CD4-positive, alpha-beta T cell treated with Interleukin-15 for 1 hour (primary cell): ENCODE measurements at regions not wholly inside any gene's neighbourhood (a gene's known extent, or its start where the extent isn't known, plus 50 kb on each side); places are given as distances from the start of the nearest gene placed in this dataset.

Source experiments
- DNase-seq: peaks from one replicate; pipeline ENCODE4 v3.0.0-alpha.2; 2020

DNA sequence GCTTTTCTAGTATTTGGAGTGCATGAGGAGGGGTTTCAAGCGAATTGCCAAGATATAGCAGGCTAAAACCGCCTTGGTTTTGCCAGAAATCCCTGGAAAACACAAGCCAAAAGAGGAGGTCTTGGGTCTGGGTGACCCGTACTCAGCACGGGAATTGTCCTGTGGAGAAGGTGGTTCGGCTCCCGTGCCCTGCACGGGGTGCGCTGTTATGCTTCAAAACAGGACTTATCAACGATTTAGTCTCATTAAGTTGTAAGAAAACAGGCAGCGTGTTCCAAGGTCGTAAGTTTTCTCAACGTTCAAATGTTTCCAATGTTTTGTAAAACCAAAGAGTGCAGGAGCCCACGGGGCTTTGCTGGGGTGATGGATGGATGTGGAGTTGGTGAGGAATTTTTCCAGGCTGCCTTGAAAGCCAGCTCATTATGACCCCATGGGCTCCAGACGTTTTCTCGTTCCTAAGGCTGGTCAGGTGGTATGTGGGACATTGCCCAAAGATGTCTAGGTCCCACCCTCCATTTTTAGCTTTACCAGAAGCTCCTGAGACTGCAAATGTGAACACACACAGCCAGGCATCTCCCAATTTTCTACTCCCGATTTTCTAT, 75.4 kb upstream of the CLDN14 start:
- DNase-seq = no peak

DNA sequence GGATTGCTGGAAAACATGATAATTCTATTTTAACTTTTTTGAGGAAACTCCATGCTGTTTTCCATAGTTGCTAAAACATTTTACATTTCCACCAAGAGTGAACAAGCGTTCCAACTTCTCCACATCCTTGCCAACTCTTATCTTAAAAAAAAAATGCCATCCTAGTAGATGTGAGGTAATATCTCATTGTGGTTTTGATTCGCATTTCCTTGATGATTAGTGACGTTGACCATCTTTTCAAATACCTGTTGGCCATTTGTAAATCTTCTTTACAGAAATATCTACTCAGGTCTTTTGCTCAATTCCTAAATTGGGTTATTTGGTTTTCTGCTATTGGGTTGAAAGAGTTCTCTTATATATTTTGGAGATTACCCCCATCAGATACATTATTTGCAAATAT, 77.4 kb upstream of the CLDN14 start:
- no peak for DNase-seq

DNA sequence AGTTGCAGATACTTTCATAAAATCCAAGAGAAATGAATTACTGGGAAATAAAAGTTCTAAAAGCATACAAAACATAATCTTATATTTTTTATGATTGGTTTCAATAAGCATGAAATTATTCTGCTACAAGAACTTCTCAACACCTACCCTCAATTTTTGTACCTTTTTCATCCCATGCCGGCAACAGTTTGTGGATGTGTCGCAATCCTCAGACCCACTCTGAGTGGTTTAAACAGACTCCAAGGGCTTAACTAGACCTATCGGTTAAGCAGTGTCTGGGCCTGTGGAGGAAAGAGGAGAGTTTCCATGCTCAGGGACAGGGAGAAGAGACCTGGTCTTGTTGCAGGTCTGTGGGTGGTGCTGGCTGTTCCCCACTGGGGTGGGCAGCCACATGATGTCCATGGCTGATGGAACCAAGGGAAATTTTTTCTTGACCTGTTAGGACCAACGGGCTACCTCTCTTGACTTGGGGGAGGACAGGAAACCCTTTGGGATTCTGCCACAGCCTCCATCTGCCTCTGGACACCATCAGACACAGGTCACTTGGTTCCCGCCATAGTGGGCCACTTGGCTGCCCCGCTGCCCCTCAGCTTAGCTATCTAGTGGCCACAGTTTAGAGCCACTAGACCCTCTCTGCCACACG, 81.1 kb upstream of the CLDN14 start:
- DNase-seq = no peak

DNA sequence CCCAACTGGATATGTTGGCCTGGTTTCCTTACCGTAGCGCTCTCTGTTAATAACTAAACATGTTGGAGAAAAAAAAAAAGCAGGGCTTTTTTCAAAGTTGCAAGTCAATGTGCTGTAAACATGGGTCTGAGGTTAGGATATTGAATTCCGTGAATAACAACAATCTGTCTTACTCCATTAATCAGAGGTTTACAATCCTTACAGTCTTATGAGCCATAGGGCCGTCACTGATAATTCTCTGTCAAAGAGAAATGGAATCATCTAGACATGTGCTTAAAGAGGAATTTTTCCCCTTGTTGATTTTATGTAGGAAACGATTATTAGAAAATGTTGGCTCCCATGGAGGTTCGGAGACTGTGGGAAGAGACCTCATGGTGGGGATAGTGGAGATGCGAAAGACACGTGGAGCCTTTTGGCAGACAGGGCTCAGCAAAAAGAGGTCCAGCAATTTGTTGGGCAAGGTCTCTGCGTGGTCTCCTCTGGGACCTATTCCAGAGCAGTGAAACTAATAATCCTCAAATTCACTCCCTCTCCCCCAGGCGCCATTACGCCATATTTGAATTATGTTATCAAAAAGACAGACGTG, 83.5 kb upstream of the CLDN14 start:
- no peak for DNase-seq

DNA sequence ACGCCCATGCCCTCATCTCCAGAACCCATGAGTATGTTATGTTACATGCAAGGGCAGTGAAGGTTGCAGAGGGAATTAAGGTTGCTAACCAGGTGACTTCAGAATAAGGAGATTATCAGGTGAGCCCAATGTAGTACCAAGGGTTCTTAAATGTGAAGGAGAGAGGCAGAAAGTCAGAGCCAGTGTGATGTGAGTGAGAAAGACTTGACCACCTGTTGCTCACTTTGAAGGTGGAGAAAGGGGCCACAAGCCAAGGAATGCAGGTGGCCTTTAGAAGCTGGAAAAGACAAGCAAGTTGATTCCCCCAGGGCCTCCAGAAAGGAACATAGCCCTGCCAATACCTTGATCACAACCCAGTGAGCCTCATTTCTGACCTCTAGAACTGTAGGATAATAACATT, 84.7 kb upstream of the CLDN14 start:
- no peak for DNase-seq

DNA sequence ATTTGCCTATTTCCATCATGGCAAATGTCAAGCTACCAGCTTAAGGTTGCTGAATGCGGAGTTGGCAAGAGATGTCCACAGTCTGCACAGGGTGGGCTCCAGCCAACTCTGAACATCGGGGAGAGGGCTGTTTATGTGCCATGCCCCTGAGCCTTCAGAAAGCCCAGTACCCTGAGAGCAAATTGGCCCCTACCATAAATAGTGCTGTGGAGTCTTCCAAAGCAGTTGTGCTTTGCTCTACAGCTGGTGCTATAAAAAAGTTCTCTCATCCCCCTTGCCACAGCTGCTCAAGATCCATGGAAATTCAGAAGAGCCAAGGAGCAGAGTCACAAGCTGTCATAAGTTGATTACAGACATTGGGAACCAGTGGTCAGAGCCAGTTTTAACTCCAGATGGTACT, 85.6 kb upstream of the CLDN14 start:
- no peak for DNase-seq

DNA sequence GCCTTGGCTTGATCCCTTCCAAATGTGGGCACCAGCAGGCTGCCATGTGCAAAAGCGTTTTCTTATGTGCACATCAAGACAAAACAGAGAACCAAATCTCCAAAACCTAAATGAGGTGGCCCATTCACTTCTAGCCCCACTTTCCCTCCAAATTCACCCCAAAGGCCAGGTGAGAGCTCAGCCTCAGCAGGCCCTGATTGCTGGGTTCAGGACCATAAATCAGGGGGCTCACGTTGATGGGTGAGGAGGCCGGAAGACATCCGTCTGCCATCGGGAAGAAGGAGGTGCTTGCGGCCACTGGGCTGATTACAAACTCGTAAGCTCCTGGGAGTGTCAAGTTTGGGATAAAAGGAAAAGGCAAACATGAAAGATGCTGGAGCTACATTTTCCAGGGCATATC, 86.7 kb upstream of the CLDN14 start:
- no peak for DNase-seq

DNA sequence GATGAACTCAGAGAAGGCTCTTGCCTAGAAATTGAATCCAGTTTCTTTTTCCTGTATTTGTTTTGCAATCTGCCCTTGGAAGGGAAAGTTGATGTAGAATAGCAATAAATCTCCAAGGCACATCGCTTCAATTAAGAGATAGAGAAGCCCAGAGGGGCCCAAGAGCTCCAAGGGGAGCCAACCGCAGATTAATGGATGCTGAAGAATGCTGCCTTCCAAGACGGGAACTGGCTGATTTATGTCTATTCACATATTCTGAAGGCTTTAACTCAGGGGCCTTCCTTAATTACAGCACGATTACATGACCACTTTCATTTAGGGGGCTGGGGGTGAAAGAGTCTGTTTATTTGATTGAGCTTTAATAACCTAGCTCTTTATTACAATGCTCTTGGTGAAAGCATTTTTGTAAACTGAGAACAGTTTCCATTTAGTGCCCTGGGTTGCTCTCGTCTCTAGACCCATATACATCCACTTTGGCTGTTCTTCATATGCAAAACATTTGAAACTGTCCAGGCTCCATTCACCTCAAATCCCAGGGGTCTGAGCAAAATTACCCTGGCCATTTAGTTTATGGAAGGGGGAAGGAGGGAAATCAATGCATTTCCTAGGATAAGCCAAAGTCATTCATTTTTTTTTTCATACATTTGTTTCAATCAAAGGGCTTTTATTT, 87.4 kb upstream of the CLDN14 start:
- DNase-seq = no peak

DNA sequence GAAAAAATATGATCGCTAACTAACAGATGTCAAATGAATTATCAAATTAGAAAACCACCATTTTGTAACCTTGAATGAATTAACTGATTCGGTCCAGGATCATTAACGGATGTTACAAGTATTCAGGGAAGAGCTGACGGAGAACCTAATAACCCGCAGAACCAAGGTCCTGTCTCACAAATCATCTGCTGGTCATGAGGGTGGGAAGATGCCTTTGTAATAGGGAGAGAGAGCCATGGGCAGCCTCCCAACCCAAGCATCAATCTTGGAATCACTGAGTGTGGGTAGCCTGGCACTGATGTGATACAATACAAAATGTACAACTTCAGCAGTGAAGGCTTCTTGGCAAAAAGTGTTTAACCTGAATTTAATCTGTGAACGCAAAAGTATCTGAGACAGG, 89.6 kb upstream of the CLDN14 start:
- no peak for DNase-seq

DNA sequence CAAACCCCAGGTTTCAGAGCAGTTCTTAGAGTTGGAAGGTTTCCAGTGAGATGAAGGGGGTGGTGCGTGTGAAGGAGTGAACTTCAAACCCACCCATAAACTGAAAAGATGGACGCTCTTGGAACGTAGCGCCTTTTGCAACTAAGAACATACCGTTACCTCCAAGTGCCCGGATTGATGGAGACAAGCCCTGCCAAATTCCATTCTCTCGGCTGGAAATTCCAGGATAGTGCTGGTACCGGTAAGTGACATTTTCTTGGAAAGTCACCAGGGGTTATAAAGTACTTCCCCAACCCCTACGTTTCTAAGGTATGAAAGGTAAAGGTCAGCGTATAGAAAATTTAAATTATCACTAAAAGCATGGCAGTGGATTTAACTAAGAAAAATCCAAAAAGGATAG, 91.6 kb upstream of the CLDN14 start:
- DNase-seq = no peak

DNA sequence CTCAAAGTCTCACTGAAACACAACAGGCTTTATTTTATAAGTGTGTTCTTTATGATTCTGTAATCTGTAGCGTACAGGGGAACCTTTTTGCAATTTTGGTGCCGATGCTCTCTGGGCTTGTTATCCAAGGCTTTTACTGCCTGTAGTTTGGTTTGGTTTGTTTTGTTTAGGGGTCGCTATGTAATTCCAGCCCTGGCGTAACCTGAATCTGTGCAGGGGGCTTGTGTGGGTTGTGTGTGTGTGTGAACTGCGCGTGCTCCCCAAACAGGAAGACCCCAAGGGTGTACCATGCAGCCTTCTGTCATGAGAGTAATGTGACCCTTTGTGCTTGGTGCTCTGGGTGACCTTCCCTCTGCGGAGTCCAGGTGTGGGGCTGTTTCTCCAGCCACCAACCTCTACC, 92.1 kb upstream of the CLDN14 start:
- no peak for DNase-seq

DNA sequence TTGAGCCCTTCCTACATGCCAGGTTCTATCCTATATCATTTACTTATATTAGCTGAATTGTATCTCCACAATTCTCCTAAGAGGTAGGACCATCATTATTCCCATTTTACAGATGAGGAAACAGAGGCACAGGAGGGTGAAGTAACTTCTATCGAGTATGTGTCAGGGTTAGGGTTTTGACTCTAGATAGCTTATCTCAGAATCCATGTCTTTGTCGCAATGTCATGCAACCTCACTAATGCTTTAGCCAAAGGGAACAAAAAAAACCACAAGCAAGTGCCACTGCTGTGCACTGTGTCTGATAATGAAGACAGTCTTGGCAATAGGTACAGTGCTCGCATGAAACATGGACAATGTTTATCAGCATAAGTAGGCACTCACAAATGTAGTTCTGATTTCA, 95.4 kb upstream of the CLDN14 start:
- DNase-seq = no peak

DNA sequence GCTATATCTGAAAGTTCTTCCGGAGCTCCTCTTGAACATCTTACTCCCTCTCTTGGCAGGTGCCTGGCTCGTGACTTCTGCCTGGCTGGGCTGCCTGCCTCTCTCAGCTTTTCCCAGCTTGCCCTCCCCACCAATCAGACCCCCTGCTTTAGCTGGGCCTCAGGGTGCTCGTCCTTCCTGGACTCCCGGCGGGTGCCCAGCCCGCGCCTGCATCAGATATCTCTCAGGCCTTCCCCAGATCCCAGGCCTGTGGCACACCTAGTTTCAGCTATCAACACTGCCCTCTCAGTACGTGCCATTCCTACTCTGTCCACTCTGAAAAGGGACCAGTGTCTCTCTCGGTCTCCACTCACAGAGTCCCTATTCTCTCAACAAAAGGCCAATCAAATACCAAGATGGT, 96.5 kb upstream of the CLDN14 start:
- DNase-seq = no peak

DNA sequence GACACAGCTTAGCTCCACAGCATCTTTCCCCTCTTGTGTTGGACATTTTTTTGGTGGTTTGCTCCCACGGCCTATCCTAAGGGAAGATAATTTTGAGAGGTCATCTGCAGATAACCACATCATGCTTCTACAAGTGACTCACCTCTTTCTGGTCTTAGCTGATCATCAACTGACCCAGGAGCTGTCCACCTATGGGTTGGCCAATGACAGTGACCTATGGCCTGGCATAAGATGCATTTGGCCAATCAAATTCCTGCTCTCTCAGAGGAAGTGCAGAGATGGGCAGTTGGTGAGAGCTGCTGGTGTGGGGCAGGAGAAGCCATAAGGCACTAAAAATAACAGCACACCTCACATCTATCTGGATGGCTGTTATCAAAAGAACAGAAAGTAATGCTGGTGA, 100.0 kb upstream of the CLDN14 start:
- DNase-seq = no peak

DNA sequence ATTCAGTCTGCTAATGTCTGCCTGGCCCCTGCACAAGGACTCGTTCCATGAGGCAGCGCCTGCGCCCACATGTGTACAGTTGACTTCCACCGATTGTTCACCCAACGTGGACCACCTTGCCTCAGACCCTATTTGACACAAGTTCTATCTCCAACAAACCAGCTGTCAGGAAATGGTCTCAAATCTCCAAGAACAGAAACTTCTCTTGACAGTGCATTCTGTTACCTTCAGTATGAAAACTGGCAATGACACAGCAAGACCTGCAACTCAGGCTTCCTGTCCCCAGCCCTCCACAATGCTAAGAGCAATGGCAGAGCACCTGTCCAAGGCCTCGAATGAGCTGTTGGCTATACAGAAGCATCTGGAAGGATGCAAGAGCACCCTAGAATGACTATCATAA, 102.3 kb upstream of the CLDN14 start:
- DNase-seq = no peak

DNA sequence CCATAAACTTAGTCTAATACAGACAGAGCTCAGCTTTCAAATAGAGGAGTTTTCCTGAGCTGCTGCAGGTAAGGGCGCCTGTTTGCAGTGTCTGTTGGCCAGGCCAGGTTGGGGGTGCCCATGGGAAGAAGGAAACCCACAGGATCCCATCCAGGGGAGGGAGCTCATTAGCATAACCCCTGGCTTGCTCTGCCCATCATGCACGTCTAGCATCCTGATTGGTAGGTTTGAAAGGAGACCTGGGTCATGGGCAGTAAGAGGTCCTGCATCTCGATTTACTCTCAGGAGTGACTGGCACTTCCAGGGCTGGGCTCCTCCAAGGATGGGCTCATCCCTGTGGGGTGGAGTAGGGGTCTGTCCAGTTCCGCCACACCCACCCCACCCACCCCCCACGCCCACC, 103.7 kb upstream of the CLDN14 start:
- no peak for DNase-seq

DNA sequence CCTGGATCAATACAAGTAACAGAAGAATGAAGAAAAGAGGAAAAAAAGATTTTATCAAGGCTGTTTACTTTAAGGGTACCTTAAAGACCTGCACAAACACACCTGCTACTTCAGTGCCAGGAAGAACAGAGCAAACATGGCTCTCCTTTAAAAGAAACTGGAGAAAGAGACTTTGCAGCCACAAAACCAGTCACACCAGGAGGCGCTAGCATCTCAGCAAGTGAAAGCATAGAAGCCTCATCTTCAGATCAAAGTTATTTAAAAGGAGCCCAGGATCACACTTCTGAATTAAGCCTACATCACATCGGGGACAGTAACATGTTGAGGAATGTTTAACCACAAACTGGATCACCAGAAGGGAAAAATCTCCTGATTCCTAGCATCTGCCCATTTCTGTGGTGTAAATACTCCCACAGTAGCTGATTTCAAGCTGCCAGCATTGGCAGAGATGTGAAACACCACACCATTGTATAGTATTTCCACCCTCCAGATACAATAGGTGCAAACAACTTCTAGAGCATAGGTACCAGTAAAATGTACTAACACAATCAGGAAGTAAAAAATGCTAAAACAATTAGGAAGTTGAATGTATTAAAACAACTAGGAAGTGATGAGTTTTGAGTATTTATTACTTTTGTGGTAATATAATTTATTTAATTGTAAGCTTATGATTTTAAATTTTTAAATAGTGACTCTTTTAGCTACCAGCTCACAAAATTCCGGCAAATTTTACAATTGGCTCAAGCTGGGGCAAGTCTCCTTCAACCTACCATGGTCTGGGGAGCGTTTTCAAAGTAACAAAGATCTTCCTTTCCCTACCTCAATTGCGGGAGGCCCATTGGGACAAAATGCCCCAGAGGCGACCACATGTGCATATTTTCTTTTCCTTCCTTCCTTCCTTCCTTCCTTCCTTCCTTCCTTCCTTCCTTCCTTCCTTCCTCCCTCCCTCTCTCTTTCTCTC, 105.3 kb upstream of the CLDN14 start:
- no peak for DNase-seq

DNA sequence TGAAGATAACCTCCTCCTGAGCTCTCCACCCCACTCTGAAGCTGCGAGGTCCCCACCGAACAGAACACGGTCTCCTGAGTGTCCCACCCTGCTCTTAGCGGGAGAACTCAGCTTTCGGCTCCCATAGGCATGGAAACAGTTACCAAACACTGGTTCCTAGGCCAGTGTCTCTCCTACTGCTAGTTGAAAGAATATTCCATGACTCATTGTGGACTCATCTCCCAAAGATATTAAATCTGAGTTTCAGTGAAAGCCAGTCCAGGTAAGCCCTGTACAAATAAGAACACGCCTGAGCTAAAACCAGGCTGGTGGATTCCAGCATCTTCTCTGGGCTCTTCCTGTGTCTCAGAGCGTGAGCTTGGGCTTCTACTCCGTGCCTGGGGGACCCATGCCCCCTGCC, 107.5 kb upstream of the CLDN14 start:
- no peak for DNase-seq

DNA sequence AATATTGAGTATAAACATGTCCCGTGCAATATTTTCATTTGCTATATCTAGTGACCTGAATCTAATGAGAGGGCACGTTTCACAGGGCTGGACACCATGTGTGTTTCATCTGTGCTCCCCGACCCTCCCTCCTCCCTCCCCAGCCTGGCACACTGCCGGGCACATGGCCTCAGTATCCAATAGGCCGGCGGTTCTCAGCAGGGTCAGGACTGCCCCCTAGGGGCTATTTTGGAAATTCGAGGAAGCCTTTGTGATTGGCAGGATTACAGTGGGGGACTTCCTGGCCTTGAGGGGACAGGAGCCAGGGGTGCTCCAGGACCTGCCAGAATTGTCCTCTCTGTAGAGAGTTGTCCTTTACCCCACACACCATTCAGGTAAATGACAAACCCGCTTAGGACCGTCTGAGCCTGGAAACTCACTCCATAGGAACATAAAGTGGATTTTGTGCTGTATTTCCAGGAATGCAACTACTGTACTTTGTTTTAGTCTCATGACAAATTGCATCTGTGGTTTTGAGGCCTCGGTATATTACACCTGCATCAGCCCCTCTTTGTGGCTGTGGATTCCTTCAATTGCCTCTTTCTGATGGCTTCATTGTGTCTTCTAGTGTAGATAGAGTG, 109.5 kb upstream of the SIM2 start:
- DNase-seq = no peak

DNA sequence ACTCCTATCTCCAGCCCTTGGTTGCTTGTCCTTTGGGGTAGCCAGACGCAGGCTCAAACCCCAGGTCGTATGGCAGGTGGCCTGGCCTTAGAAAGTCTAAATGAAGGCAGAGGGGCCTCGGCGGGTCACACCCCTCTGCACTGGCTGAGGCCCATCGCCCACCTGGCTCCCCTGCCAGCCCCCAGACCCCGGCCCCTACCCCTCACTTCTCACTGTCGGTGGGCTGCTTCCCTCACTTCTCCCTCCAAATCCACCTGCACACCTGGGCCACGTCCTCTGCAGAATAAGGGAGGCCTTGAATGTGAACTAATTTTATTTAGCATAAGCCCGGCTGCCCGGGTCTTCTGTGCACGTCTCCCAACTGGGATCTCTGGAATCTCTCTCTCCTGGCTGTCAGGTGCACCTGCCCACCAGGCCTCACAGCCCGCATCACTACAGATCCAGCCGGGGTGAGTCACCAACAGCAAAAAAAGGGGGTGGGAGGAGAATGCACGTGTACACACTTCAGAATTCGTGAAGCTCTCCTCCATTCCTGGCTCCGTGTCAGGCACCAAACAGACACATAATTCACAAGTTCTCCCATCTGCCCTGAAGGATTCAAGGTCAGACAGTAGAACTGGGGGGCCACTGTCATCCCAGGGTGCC, 107.5 kb upstream of the SIM2 start:
- DNase-seq = no peak

DNA sequence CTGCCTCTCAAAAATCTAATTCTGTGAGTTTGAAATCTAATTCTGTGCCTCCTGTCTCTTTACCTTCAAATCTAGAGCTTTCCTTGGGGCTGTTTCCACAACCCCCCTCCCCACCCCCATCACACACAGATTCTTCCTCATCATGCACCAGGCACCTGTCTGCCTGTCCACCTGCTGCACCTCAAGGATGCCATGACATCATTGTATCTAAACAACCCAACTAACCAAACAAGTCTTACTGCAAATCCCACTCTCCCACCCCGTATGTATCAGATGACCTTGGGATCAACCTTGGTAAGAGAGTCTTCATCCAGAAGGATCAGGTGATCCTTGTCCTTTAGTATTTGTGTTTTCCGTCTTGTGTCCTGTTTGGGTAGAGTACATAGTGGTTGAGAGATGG, 102.7 kb upstream of the SIM2 start:
- DNase-seq = no peak

DNA sequence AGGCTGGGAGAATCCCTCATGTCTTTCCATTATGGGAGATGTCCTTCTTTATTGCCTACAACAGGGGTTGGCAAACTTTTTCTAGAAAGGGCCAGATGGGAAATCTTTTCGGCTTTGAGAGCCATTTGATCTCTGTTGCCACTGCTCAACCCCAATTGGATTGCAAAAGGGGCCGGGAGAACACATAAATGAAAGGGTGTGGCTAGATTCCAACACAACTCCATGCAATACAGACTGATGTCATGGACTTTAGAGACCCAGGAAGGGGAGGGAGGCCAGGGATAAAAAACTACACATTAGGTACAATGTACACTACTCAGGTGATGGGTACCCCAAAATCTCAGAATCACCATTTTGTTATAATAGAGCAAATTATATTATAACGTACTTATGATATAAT, 97.6 kb upstream of the SIM2 start:
- DNase-seq = no peak
